Lower leg skin (tissue), 3 donors: ENCODE measurements at regions not wholly inside any gene's neighbourhood (a gene's known extent, or its start where the extent isn't known, plus 50 kb on each side); places are given as distances from the start of the nearest gene placed in this dataset.

Experiments used
- CTCF ChIP-seq, 3 donors: fragments of 450-650 bp; IDR thresholded peaks; one replicate each; pipeline ENCODE4 v1.5.1; 2016; ENCODE audit warnings: antibody characterized with exemption in 3 of 3, mild to moderate bottlenecking in 3 of 3, moderate library complexity in 2 of 3
- POLR2A ChIP-seq, 2 donors: fragments of 450-650 bp; IDR thresholded peaks; one replicate each; pipeline ENCODE4 v1.6.1; 2016 to 2017; ENCODE audit warnings: antibody characterized with exemption in 2 of 2, mild to moderate bottlenecking in 1 of 2, moderate library complexity in 1 of 2

GRCh38 chr14:80271389-80271788 is 60.1 kb upstream of the DIO2 start:
- no peak for TF ChIP-seq CTCF (IDR thresholded peaks at IDR 0.05)
- TF ChIP-seq POLR2A (IDR thresholded peaks at IDR 0.05) = no peak
